ENCODE measurements at regions not wholly inside any gene's neighbourhood (a gene's known extent, or its start where the extent isn't known, plus 50 kb on each side); places are given as distances from the start of the nearest gene placed in this dataset.
A peak's percentile ranks its signal among the peaks of the same experiment; 100 is the strongest.

DNA sequence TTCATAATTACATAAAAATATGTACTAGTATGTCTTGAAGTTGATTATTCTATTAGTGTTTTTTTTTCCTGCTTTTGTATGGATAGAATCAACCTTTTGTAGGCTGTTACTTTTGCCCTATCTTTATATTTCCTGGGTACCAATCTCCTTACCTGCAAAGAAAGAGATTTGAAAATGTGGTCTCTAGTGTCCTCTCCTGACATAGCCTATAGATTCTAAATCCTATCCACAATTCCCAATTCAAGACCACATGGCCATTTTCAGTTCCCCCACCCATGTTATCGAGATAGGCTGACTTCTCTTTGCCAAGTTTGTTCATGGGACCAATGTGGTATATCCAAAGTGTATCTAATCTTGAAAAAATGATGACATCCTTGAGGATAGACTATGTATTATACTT, 269.4 kb upstream of the SEMA3D start:
- Histone ChIP-seq H2BK5ac (ENCODE audit: low read depth, low read length) (no peak overlapping the region), H3K4me2 (ENCODE audit: insufficient read depth in 1 of 2, low read depth in 2 of 2, low read length in 2 of 2) (no peak overlapping the region), H3K36me3 (ENCODE audit: control insufficient read depth in 2 of 4, insufficient read depth in 4 of 4, low read length in 3 of 4) (no peaks in the 10 kb centered on the region), H3K18ac (ENCODE audit: extremely low read depth, low read length) (no peak overlapping the region), H3K14ac (ENCODE audit: insufficient read length) (no peak overlapping the region), H2BK12ac (ENCODE audit: low read depth, low read length) (no peak overlapping the region), H2AFZ (ENCODE audit: low read length) (no peak overlapping the region), H3K79me2 (ENCODE audit: control insufficient read depth in 1 of 2, insufficient read depth in 2 of 2, low read length in 2 of 2) (no peaks in the 10 kb centered on the region), H4K20me1 (replicated peaks in 1 of 2; ENCODE audit: control insufficient read depth in 1 of 2, insufficient read depth in 2 of 2, low read length in 2 of 2) (no peaks in the 10 kb centered on the region), H3K23ac (ENCODE audit: insufficient read length) (no peak overlapping the region), H4K5ac (ENCODE audit: insufficient read length, low read depth, low read length) (no peak overlapping the region), H2AK5ac (ENCODE audit: low read depth, low read length) (no peak overlapping the region), H3K4me1 (replicated peaks in 1 of 4; ENCODE audit: control insufficient read depth in 3 of 4, insufficient read depth in 4 of 4, low read length in 3 of 4) (no peaks in the 10 kb centered on the region), H2BK20ac (ENCODE audit: low read length) (no peak overlapping the region), H4K8ac (ENCODE audit: extremely low read depth, insufficient read depth, low read length) (no peak overlapping the region), H2BK15ac (ENCODE audit: low read length) (no peak overlapping the region), H3K27ac (ENCODE audit: low read depth, low read length) (no peak overlapping the region), H3K27me3 (replicated peaks in 1 of 4; ENCODE audit: control insufficient read depth in 3 of 4, extremely low read depth in 1 of 4, insufficient read depth in 3 of 4, low read length in 3 of 4) (no peaks in the 10 kb centered on the region), H3K9ac (replicated peaks in 1 of 4; ENCODE audit: extremely low read depth in 1 of 4, low read depth in 3 of 4, low read length in 3 of 4) (no peak overlapping the region), H3K56ac (replicated peaks; ENCODE audit: insufficient read length, low read depth, low read length) (no peak overlapping the region), H3K4ac (replicated peaks; ENCODE audit: insufficient read length, low read depth, low read length) (no peak overlapping the region), H3K9me3 (ENCODE audit: insufficient read depth in 2 of 2, low read depth in 1 of 2, low read length in 1 of 2) (no peaks in the 10 kb centered on the region), H3K4me3 (ENCODE audit: extremely low read depth in 1 of 4, insufficient read depth in 2 of 4, low read depth in 3 of 4, low read length in 4 of 4) (no peak overlapping the region), H4K91ac (replicated peaks; ENCODE audit: insufficient read length, low read length) (no peak overlapping the region), H2BK120ac (replicated peaks; ENCODE audit: low read depth, low read length) (no peak overlapping the region), H3K23me2 (ENCODE audit: low read depth, low read length) (no peaks in the 10 kb centered on the region), H3K79me1 (ENCODE audit: low read depth, low read length) (no peaks in the 10 kb centered on the region)
- TF ChIP-seq RAD21 (IDR thresholded peaks at IDR 0.05 in 1 of 2, conservative IDR thresholded peaks at IDR 0.05 in 1 of 2; ENCODE audit: low read depth in 2 of 2, low read length in 2 of 2) (peak; percentile 47 to 48), CHD1 (IDR thresholded peaks at IDR 0.05; ENCODE audit: low read depth, low read length) (no peak)
- DNase-seq (ENCODE audit: low read depth in 1 of 2, low spot score in 2 of 2) = no peak
- 100% methylated on average over 1 of the region's 1 CpG; no CpG with 5 or more reads in 1 of the 2 experiments for WGBS, 2 experiments (ENCODE audit: extremely low coverage in 1 of 2, insufficient coverage in 1 of 2, insufficient read length in 1 of 2, insufficient replicate concordance in 2 of 2, low coverage in 1 of 2, low lambda C conversion rate in 2 of 2, missing lambda C conversion rate in 1 of 2)
- ChIA-PET POLR2A (ENCODE audit: partially characterized antibody) (no interaction called here), CTCF (ENCODE audit: partially characterized antibody) (interaction anchor here (1.2 to 2.1 kb wide), 2 partner anchors 40 to 415 kb away, joined by 3 to 8 read pairs; no protein-coding TSS in a partner anchor)
- no peak for FAIRE-seq

Data from H1 (cell line).